NCI-H2227 (cell line): ENCODE measurements at regions not wholly inside any gene's neighbourhood (a gene's known extent, or its start where the extent isn't known, plus 50 kb on each side); places are given as distances from the start of the nearest gene placed in this dataset.

Experiments used
- DNase-seq: peaks from one replicate; lab custom pipeline; 2025; ENCODE audit not compliant: unreplicated experiment; lab: John Stamatoyannopoulos, UW

DNA sequence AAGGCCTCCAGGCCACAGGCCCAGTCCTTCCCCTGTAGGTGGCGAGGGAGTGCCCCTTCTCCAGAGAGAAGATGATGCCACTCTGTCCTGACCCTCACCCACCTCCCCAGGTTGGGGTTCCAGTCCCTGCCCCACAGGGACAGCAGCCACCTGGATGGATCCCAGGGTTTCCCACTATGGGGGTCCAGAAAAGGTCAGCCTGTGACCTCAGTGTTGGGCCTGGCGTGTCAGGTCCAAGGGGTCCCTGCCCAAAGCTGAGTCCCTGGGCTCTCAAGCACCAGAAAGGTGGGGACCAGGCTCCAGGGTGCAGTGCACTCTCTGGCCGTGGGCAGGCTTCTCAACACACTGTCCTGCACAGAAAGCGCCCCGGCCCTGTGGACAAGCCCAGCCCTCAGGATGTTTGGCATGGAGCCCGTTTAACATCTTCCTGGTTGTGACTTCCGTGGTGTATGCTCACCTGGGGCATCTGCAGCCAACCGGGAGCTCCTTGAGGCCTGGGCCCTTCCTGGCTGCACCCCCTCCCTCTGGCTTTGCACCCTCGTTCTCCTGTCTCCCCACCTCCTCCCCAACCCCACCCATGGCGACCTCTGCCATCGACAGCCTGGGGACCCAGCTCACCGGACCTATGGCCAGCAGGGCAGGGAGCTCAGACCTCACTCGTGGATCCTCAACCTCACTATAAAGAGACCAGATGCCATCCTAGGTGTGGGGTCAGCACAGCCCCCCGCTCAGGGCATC lies 58.3 kb upstream of the PPP2R2D start:
- no peak for DNase-seq

DNA sequence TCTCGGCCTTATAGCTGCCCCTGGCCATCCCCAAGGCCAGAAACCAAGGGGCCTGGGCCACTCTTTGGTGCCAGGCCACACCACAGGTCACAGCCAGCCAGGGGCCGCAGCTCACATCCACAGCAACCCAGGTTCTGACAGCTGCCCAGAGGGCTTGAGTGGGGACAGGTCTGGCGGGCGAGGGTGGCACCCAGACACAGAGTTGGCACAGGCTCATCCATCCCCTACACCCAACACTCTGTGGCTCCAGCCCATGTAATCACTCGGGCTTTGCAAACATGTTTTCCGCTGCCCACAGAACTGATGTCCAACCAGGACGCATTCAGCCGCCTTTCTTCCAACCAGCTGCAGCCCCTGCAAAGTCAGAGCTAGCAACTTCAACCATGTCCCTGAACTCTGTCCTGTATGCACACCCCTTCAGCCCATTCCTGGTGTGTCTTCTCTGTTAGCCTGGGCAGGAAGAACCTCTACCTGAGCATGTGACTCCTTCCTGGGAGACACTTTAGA lies 57.7 kb upstream of the PPP2R2D start:
- DNase-seq = no peak

- DNase-seq = no peak
Measured at GRCh38 chr10:131843881-131844284, 56.9 kb upstream of the PPP2R2D start.

DNA sequence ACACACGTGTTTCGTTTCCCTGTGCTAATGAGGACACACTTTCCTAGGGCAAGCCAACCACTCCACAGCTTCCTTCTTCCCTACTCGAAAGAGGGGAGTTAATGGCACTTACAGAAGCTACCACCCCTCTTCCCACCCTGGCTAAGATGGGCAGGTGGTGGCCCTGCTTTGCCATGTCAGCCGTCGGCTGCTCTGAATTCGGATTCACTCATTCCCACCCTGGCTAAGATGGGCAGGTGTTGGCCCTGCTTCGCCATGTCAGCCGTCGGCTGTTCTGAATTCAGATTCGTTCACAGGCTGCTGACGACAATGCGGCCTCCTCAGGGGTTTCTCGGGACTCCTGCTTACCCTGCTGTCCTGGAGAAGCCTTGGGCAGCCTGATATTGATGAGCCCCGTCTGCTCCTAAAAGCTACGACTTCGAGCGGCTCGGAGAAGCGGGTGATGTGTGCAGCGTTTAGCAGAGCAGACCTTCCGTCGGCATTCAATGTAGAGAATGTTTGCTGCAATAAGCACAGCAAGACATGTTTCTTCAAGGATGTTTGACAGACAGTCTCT lies 56.2 kb upstream of the PPP2R2D start:
- no peak for DNase-seq

GRCh38 chr10:131845505-131846239 lies 55.1 kb upstream of the PPP2R2D start:
- no peak for DNase-seq

- DNase-seq = no peak
Measured at GRCh38 chr10:131846240-131847101, 54.3 kb upstream of the PPP2R2D start.

DNA sequence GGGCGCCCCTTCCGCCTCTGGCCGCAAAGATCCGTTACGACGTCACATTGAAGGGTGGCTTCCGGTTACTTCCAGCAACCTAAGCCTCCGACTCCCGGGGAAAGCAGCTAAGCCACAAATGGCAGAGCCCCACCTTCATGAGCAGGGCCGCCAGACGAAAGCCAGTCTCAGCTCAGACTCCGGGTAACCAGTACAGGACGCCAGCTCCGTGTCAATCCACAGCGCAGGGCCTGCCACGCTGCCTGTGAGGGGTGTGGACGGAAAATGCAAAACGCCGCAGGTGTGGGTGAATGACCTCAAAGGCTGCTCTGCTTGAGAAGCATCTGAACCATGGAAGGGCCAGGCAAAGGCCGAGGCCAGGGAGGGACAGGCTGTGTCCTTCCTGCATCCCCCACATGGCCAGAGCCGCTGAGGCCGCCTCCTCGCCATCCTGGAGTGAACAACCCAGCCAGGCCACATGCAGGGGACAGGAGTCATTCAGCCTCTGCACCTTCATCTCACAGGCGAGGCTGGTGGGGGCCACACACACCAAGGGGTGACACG lies 53.5 kb upstream of the PPP2R2D start:
- no peak for DNase-seq

GRCh38 chr10:131848296-131848695 lies 52.5 kb upstream of the PPP2R2D start:
- no peak for DNase-seq

- DNase-seq = no peak
Measured at GRCh38 chr10:131848741-131849590, 51.8 kb upstream of the PPP2R2D start.

GRCh38 chr10:131849591-131850382 lies 51.0 kb upstream of the PPP2R2D start:
- DNase-seq = no peak

DNA sequence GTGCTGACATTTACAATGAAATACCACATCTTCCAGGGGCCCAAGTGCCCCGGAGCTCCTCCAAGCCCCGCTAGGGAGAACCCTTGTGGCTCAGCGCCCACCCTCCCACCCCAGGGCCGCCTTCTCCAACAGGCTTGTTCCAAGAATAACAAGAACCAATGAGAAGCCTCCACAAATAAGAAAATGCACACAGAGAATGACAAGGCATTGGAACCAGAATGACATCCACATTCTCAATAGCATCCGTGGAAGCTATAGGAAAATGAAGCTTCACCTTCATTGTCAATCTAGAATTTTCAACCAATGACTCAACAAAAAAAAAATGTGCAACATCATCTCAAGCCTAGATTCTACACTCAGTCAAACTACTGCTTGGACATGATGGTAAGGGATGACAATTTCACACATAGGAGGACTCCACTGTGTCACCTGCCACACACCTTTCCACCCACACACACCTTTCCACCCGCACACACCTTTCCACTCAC lies 50.4 kb upstream of the PPP2R2D start:
- DNase-seq = no peak
